ENCODE measurements at regions not wholly inside any gene's neighbourhood (a gene's known extent, or its start where the extent isn't known, plus 50 kb on each side); places are given as distances from the start of the nearest gene placed in this dataset.

DNA sequence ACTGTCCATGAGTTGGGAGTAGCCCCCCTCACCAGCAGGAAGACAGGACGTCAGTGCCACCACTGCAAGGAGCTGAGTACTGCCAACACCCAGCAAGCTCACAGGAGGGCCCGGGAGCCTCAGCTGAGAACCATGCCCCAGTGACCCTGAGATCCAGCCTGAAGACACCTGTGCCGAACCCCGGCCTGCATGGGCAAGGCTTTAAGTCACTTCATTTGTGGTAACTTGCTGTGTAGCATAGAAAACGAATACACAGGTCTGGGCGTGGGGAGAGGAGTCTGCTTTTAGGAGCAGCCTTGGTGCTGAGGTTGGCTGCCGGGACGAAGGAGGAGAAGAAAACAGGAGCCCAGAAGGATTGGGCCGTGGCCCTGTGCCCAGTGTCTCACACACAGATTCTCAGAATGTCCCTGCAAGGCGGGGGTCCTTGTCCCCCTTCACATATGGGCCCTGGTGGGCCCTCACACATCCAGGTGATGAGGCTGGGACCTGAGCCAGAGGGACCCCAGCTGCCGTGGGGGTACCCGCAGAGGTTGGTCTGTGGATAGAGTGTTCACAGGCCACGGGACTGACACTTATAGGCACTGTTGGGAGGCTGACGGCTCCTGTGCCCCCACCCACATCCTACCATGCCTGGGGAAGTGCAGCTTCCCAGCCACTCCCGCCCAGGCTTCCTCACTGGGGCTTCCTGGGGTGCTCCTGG is 85.3 kb downstream of the PLXNA1 start:
- Mint-ChIP-seq H3K27me3 (ENCODE audit: unreplicated experiment) (peaks cover 11% of the 10 kb centered on the region), H3K27ac (ENCODE audit: unreplicated experiment) (no peak overlapping the region), H3K36me3 (ENCODE audit: low read depth, unreplicated experiment) (no peaks in the 10 kb centered on the region), H3K4me3 (ENCODE audit: unreplicated experiment) (no peak overlapping the region), H3K9me3 (ENCODE audit: unreplicated experiment) (no peaks in the 10 kb centered on the region), H3K4me1 (ENCODE audit: unreplicated experiment) (no peaks in the 10 kb centered on the region)
- no peak for DNase-seq (ENCODE audit: low spot score)
- TF ChIP-seq, protein P1, sequence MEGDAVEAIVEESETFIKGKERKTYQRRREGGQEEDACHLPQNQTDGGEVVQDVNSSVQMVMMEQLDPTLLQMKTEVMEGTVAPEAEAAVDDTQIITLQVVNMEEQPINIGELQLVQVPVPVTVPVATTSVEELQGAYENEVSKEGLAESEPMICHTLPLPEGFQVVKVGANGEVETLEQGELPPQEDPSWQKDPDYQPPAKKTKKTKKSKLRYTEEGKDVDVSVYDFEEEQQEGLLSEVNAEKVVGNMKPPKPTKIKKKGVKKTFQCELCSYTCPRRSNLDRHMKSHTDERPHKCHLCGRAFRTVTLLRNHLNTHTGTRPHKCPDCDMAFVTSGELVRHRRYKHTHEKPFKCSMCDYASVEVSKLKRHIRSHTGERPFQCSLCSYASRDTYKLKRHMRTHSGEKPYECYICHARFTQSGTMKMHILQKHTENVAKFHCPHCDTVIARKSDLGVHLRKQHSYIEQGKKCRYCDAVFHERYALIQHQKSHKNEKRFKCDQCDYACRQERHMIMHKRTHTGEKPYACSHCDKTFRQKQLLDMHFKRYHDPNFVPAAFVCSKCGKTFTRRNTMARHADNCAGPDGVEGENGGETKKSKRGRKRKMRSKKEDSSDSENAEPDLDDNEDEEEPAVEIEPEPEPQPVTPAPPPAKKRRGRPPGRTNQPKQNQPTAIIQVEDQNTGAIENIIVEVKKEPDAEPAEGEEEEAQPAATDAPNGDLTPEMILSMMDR (IDR thresholded peaks at IDR 0.05; ENCODE audit: unreplicated experiment): no peak

DNA sequence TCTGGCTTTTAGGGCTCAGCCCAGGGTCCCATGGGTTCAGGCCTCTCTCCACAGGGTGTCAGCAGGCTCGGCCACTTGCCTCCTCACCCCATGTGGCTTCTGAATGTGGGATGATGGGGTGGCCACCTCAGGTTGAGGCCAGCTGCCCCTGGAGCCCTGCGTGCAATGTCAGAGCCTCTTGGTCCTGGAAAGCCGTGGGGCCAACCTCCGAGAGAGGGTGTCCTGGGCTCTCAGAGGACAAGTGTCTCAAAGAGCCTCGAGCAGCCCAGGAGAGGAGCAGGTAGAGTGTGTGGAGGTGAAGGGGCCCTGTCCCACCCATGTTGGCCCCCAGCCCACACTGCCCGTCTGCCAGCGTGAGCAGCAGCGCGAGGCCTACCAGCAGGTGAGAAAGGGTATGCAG is 86.0 kb downstream of the PLXNA1 start:
- TF ChIP-seq, protein P1 (IDR thresholded peaks at IDR 0.05; ENCODE audit: unreplicated experiment): no peak
- Mint-ChIP-seq H3K4me3 (ENCODE audit: unreplicated experiment) (no peak overlapping the region), H3K27me3 (ENCODE audit: unreplicated experiment) (peaks cover 11% of the 10 kb centered on the region), H3K36me3 (ENCODE audit: low read depth, unreplicated experiment) (no peaks in the 10 kb centered on the region), H3K4me1 (ENCODE audit: unreplicated experiment) (no peaks in the 10 kb centered on the region), H3K27ac (ENCODE audit: unreplicated experiment) (no peak overlapping the region), H3K9me3 (ENCODE audit: unreplicated experiment) (no peaks in the 10 kb centered on the region)
- DNase-seq (ENCODE audit: low spot score): no peak

DNA sequence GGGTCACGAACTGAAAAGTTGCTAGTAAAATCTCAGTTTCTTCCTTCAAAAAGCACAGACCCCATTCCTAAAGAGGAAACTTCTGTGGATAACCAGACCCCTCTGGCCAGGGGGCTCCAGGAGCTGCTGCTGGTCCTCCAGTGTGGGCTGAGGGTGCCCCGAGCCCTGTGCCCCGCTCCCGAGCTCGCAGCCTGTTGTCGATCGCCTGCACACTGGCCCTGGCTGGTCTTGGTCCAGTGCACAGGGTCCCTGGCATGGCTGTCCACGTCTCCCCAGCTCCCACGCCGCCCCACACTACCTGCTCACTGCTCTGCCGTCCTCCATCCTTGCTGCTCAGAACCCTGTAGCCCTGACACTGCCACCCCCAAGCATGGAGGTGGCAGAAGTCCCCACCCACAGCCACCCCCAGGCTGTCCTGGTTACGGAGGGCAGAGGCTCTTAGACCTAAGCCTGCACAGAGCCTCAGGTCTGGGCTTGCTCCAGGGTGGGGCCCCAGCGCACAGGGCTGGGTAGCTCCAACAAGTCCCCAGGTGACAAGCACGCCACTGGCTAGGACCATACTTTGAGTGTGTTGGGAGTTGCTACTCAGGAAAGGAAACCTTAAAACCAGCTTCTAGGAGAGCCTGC is 87.0 kb downstream of the PLXNA1 start:
- H3K4me3 Mint-ChIP-seq (ENCODE audit: unreplicated experiment): no peak overlapping the region
- TF ChIP-seq, protein P1 (IDR thresholded peaks at IDR 0.05; ENCODE audit: unreplicated experiment): no peak
- no peak overlapping the region for H3K27ac Mint-ChIP-seq (ENCODE audit: unreplicated experiment)
- no peak for DNase-seq (ENCODE audit: low spot score)
- peaks cover 11% of the 10 kb centered on the region for H3K27me3 Mint-ChIP-seq (ENCODE audit: unreplicated experiment)
- H3K36me3 Mint-ChIP-seq (ENCODE audit: low read depth, unreplicated experiment): no peaks in the 10 kb centered on the region
- H3K4me1 Mint-ChIP-seq (ENCODE audit: unreplicated experiment): no peaks in the 10 kb centered on the region
- no peaks in the 10 kb centered on the region for H3K9me3 Mint-ChIP-seq (ENCODE audit: unreplicated experiment)

DNA sequence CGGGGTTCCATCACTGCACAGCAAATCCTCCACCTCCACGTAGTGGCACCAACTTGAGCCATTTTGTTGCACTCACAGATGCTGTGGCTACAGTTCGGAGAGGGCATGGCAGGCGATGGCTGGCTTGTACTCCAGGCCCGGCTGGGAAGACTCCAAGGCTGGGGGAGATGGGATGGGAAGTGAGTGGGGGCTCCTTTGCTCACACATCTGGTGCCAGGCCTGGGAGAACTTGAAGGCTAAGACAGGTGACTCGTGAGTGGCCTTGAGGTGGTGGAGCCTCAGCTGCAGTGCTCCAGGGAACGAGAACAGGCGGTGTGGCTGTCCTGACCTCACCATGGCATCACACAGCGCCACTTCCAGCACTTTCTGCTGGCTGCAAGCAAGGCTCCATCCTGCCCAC is 87.9 kb downstream of the PLXNA1 start:
- H3K4me1 Mint-ChIP-seq (ENCODE audit: unreplicated experiment): no peaks in the 10 kb centered on the region
- no peaks in the 10 kb centered on the region for H3K36me3 Mint-ChIP-seq (ENCODE audit: low read depth, unreplicated experiment)
- H3K27ac Mint-ChIP-seq (ENCODE audit: unreplicated experiment): no peak overlapping the region
- H3K27me3 Mint-ChIP-seq (ENCODE audit: unreplicated experiment): peaks cover 11% of the 10 kb centered on the region
- TF ChIP-seq, protein P1 (IDR thresholded peaks at IDR 0.05; ENCODE audit: unreplicated experiment): no peak
- DNase-seq (ENCODE audit: low spot score): no peak
- no peaks in the 10 kb centered on the region for H3K9me3 Mint-ChIP-seq (ENCODE audit: unreplicated experiment)
- H3K4me3 Mint-ChIP-seq (ENCODE audit: unreplicated experiment): no peak overlapping the region

DNA sequence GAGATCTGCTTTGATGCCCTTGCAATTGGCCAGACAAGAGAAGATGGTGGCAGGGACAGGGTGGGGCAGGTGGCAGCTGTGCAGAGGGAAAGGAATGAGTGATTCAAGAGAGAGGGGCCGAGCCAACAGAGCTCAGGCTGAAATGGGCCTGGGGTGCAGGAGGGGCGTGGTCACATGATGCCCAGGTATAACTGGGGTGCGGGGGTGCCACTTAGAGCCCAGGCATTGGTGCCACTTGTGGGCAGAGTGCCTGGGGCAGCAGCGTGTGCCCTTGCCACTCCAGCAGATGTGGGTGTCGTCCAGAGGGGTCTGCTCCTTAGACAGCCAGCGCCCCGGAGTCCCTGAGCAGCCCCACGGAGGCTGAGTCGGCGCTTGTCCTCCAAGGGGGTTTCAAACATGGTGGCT is 88.7 kb downstream of the PLXNA1 start:
- Mint-ChIP-seq H3K4me1 (ENCODE audit: unreplicated experiment) (no peaks in the 10 kb centered on the region), H3K9me3 (ENCODE audit: unreplicated experiment) (no peaks in the 10 kb centered on the region), H3K36me3 (ENCODE audit: low read depth, unreplicated experiment) (no peaks in the 10 kb centered on the region), H3K4me3 (ENCODE audit: unreplicated experiment) (no peak overlapping the region), H3K27me3 (ENCODE audit: unreplicated experiment) (peaks cover 11% of the 10 kb centered on the region), H3K27ac (ENCODE audit: unreplicated experiment) (no peak overlapping the region)
- DNase-seq (ENCODE audit: low spot score): no peak
- TF ChIP-seq, protein P1 (IDR thresholded peaks at IDR 0.05; ENCODE audit: unreplicated experiment): no peak
